Right lobe of liver (tissue), 6 donors: ENCODE measurements at regions not wholly inside any gene's neighbourhood (a gene's known extent, or its start where the extent isn't known, plus 50 kb on each side); places are given as distances from the start of the nearest gene placed in this dataset.

ENCODE experiments used
- ATAC-seq, 4 donors: fragments of 200-7000 bp; cut with Tn5 transposase; one replicate each; pipeline ENCODE4 v1.9.1; 2020; ENCODE audit warnings: mild to moderate bottlenecking in 4 of 4, moderate library complexity in 4 of 4
- DNase-seq, 3 donors: peaks; one replicate each; pipeline ENCODE4 v3.0.0-alpha.2; 2020
- H3K27ac ChIP-seq, 3 donors: fragments of 200-600 bp; one replicate each; pipeline ENCODE4 v1.8.0; 2022
- H3K27me3 ChIP-seq, 2 donors: fragments of 200-600 bp; one replicate each; pipeline ENCODE4 v1.8.0; 2022
- H3K36me3 ChIP-seq, 4 donors: fragments of 200-600 bp; sonication (generic) in 1 of 4; one replicate each; pipeline versions ENCODE4 v1.5.1 to v1.8.0; 2017 to 2022; ENCODE audit warnings: control low read depth in 1 of 4
- H3K4me1 ChIP-seq, 4 donors: fragments of 200-600 bp; sonication (generic) in 1 of 4; one replicate each; pipeline versions ENCODE4 v1.5.1 to v1.8.0; 2017 to 2022; ENCODE audit warnings: control low read depth in 1 of 4
- H3K4me3 ChIP-seq, 3 donors: fragments of 200-600 bp; one replicate each; pipeline ENCODE4 v1.8.0; 2022
- H3K9me3 ChIP-seq, 4 donors: fragments of 200-600 bp; sonication (generic) in 1 of 4; one replicate each; pipeline versions ENCODE4 v1.5.1 to v1.8.0; 2017 to 2022; ENCODE audit warnings: control low read depth in 1 of 4
- CTCF ChIP-seq, 4 donors: fragments of 200-600 bp in 3 of 4; fragments of 450-650 bp in 1 of 4; IDR thresholded peaks; one replicate each; pipeline versions ENCODE4 v1.5.1 to v1.8.0; 2016 to 2022; ENCODE audit warnings: antibody characterized with exemption in 4 of 4, mild to moderate bottlenecking in 2 of 4
- POLR2A ChIP-seq: fragments of 450-650 bp; IDR thresholded peaks from one replicate; pipeline ENCODE4 v1.6.1; 2017; ENCODE audit warnings: antibody characterized with exemption, mild to moderate bottlenecking
- WGBS: methylation state at CpG from one replicate; pipeline ENCODE4 v1.1.6; 2018; ENCODE audit warnings: low coverage, low lambda C conversion rate; ENCODE audit not compliant: insufficient coverage; ENCODE audit errors: missing lambda C conversion rate; 5-methylcytosine and 5-hydroxymethylcytosine counted together
- intact Hi-C, 2 donors: fragments of 100-400 bp; cut with DNase I; formaldehyde crosslinking; loops; one replicate each; pipeline versions ENCODE4 v1.11.2 to v1.14.1; 2022
- donor health status: DM: no; HTN: yes; CAD: no.
- donor health status: DM: no; HTN: no; CAD: no.
- donor health status: DM: no; HTN: no; CAD: no.
- donor health status: DM: no; HTN: yes; CAD: no.
- donor health status: DM: no; HTN: yes; CAD: no.

GRCh38 chr6:74939151-74939708 is 266.6 kb downstream of the COL12A1 start:
- TF ChIP-seq POLR2A (no peak), CTCF (IDR thresholded peaks at IDR 0.05) (no peak)
- Histone ChIP-seq H3K36me3 (no peaks in the 10 kb centered on the region), H3K9me3 (no peaks in the 10 kb centered on the region), H3K4me1 (no peaks in the 10 kb centered on the region), H3K27me3 (no peaks in the 10 kb centered on the region), H3K27ac (no peak overlapping the region), H3K4me3 (no peak overlapping the region)
- intact Hi-C loops = no loop called here
- no peak for DNase-seq
- no peak for ATAC-seq
- WGBS = 21% methylated on average over 2 of the region's 2 CpGs

GRCh38 chr6:74937936-74938335 is 267.9 kb downstream of the COL12A1 start:
- intact Hi-C loops = no loop called here
- Histone ChIP-seq H3K4me3 (no peak overlapping the region), H3K36me3 (no peaks in the 10 kb centered on the region), H3K4me1 (no peaks in the 10 kb centered on the region), H3K27me3 (no peaks in the 10 kb centered on the region), H3K27ac (no peak overlapping the region), H3K9me3 (no peaks in the 10 kb centered on the region)
- TF ChIP-seq CTCF (IDR thresholded peaks at IDR 0.05) (no peak), POLR2A (no peak)
- ATAC-seq (no peak), DNase-seq (no peak)

GRCh38 chr6:74936886-74937285 is 269.0 kb downstream of the COL12A1 start:
- TF ChIP-seq POLR2A = no peak
- TF ChIP-seq CTCF (IDR thresholded peaks at IDR 0.05) = no peak
- Histone ChIP-seq H3K4me3 (no peak overlapping the region), H3K4me1 (no peaks in the 10 kb centered on the region), H3K9me3 (no peaks in the 10 kb centered on the region), H3K36me3 (no peaks in the 10 kb centered on the region), H3K27ac (no peak overlapping the region), H3K27me3 (no peaks in the 10 kb centered on the region)
- intact Hi-C loops = no loop called here
- ATAC-seq = no peak
- 21% methylated on average over 1 of the region's 1 CpG for WGBS
- no peak for DNase-seq

GRCh38 chr6:74932232-74932888 is 273.5 kb downstream of the COL12A1 start:
- TF ChIP-seq POLR2A (no peak), CTCF (IDR thresholded peaks at IDR 0.05) (no peak)
- no peaks in the 10 kb centered on the region for H3K27me3 ChIP-seq
- ATAC-seq = peak in 1 of 4 donors; percentile 40
- no peak overlapping the region for H3K4me3 ChIP-seq
- H3K4me1 ChIP-seq = no peaks in the 10 kb centered on the region
- H3K27ac ChIP-seq = no peak overlapping the region
- H3K9me3 ChIP-seq = no peaks in the 10 kb centered on the region
- no peaks in the 10 kb centered on the region for H3K36me3 ChIP-seq
- intact Hi-C loops = no loop called here
- no peak for DNase-seq
- 22% methylated on average over 4 of the region's 4 CpGs for WGBS
